ENCODE measurements at regions not wholly inside any gene's neighbourhood (a gene's known extent, or its start where the extent isn't known, plus 50 kb on each side); places are given as distances from the start of the nearest gene placed in this dataset.

DNA sequence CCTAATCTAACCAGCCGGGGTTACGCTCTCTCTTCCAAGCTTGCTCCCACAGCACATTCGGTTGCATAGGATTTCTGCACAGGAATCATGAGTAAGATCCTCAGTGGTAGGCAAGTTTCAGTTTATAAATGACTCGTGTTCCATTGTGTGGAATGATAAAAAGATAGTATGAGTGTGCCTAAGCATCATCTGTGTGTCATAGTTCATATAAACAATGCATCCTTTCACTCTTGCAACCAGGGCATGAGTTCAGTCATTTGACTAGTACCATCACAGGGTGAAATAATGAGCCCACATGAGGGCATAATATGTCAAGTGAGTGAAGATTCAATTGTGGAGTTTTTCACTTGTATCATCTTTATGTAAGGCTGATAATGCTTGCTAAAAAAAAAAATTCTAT is 417.1 kb upstream of the CDH2 start:
- TF ChIP-seq CTCF (IDR thresholded peaks at IDR 0.05) = no peak
- no peak for TF ChIP-seq POLR2A (IDR thresholded peaks at IDR 0.05)
